ENCODE measurements at regions not wholly inside any gene's neighbourhood (a gene's known extent, or its start where the extent isn't known, plus 50 kb on each side); places are given as distances from the start of the nearest gene placed in this dataset.

DNA sequence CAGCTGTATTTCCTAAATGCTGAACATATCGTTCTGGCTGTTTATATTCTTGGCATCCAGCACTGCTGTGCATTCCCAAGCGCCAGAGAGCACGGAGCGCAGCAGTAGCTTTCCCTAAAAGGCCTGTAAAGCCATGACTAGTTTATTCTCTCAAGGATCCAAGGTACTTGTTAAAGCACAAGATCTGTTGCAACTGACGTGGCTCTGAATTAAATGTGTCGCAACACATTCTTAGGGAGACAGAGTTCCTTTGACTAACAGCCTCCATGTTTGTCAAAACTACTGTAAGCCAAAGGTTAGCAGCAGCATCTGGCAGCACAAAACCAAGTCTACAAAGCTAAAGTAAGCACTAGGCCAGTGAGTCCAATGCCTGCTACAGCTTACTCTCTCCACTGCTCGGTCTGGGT is 188.6 kb upstream of the FN1 start:
- TF ChIP-seq, protein P1, sequence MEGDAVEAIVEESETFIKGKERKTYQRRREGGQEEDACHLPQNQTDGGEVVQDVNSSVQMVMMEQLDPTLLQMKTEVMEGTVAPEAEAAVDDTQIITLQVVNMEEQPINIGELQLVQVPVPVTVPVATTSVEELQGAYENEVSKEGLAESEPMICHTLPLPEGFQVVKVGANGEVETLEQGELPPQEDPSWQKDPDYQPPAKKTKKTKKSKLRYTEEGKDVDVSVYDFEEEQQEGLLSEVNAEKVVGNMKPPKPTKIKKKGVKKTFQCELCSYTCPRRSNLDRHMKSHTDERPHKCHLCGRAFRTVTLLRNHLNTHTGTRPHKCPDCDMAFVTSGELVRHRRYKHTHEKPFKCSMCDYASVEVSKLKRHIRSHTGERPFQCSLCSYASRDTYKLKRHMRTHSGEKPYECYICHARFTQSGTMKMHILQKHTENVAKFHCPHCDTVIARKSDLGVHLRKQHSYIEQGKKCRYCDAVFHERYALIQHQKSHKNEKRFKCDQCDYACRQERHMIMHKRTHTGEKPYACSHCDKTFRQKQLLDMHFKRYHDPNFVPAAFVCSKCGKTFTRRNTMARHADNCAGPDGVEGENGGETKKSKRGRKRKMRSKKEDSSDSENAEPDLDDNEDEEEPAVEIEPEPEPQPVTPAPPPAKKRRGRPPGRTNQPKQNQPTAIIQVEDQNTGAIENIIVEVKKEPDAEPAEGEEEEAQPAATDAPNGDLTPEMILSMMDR (conservative IDR thresholded peaks at IDR 0.05; ENCODE audit: low read length), result no peak
- TF ChIP-seq EZH2phosphoT487 (IDR thresholded peaks at IDR 0.05; ENCODE audit: borderline replicate concordance), result no peak
